CD4-positive, alpha-beta memory T cell (primary cell): ENCODE measurements at regions not wholly inside any gene's neighbourhood (a gene's known extent, or its start where the extent isn't known, plus 50 kb on each side); places are given as distances from the start of the nearest gene placed in this dataset.

Experiments used
- CTCF ChIA-PET: fragments of 350-600 bp; sonication (Branson Sonifier 250); formaldehyde crosslinking; loops from one replicate; lab custom pipeline; 2021; ENCODE audit warnings: inconsistent platforms; ENCODE audit not compliant: partially characterized antibody; lab: Charles Lee
- POLR2A ChIA-PET: fragments of 350-600 bp; sonication (Branson Sonifier 250); formaldehyde crosslinking; loops from one replicate; lab custom pipeline; 2021; ENCODE audit not compliant: partially characterized antibody; lab: Charles Lee
- DNase-seq, 5 donors: peaks; one replicate each; pipeline versions ENCODE4 v3.0.0 to v3.0.0-alpha.2; 2020 to 2022; ENCODE audit warnings: mixed read lengths in 1 of 5
- H3K27ac ChIP-seq: one replicate; pipeline ENCODE4 v1.7.0; 2013; ENCODE audit warnings: low read depth, low read length
- H3K27me3 ChIP-seq: 2 replicates; pipeline ENCODE4 v1.7.0; 2013; ENCODE audit warnings: mild to moderate bottlenecking, low read length, moderate library complexity; ENCODE audit not compliant: insufficient read depth
- H3K36me3 ChIP-seq: 2 replicates; pipeline ENCODE4 v1.7.0; 2013; ENCODE audit warnings: mild to moderate bottlenecking, low read length, moderate library complexity; ENCODE audit not compliant: insufficient read depth
- H3K4me1 ChIP-seq: 2 replicates; pipeline ENCODE4 v1.7.0; 2013; ENCODE audit warnings: mild to moderate bottlenecking, low read length, moderate library complexity; ENCODE audit not compliant: insufficient read depth
- H3K4me3 ChIP-seq, 2 donors: one replicate each; pipeline ENCODE4 v1.7.0; 2013; ENCODE audit warnings: low read length in 2 of 2, mild to moderate bottlenecking in 1 of 2
- H3K9me3 ChIP-seq, 2 donors: one replicate each; pipeline ENCODE4 v1.7.0; 2013; ENCODE audit warnings: low read length in 2 of 2, control low read depth in 1 of 2; ENCODE audit not compliant: control insufficient read depth in 1 of 2
- H3K27ac Mint-ChIP-seq, 7 donors: one replicate each; pipeline ENCODE4 v1.8.0; 2020 to 2021; ENCODE audit warnings: mixed read lengths in 7 of 7, mild to moderate bottlenecking in 6 of 7, inconsistent platforms in 3 of 7, moderate library complexity in 3 of 7
- H3K27me3 Mint-ChIP-seq, 2 donors: one replicate each; pipeline ENCODE4 v1.8.0; 2020 to 2021; ENCODE audit warnings: mixed read lengths in 2 of 2
- H3K36me3 Mint-ChIP-seq, 2 donors: one replicate each; pipeline ENCODE4 v1.8.0; 2020 to 2021; ENCODE audit warnings: mixed read lengths in 2 of 2, inconsistent platforms in 1 of 2, mild to moderate bottlenecking in 1 of 2
- H3K4me1 Mint-ChIP-seq, 4 donors: one replicate each; pipeline ENCODE4 v1.8.0; 2020 to 2021; ENCODE audit warnings: mixed read lengths in 4 of 4, mild to moderate bottlenecking in 1 of 4
- H3K4me3 Mint-ChIP-seq, 8 donors: one replicate each; pipeline ENCODE4 v1.8.0; 2020 to 2021; ENCODE audit warnings: mixed read lengths in 8 of 8, mild to moderate bottlenecking in 7 of 8, moderate library complexity in 6 of 8, inconsistent platforms in 3 of 8
- H3K9me3 Mint-ChIP-seq, 8 donors: one replicate each; pipeline ENCODE4 v1.8.0; 2020 to 2021; ENCODE audit warnings: mixed read lengths in 8 of 8, mild to moderate bottlenecking in 5 of 8, inconsistent platforms in 3 of 8, moderate library complexity in 1 of 8
- intact Hi-C: fragments of 100-400 bp; cut with micrococcal nuclease; formaldehyde crosslinking; loops from one replicate; pipeline ENCODE4 v1.15.1; 2023

- POLR2A ChIA-PET: no interaction called here
- Histone ChIP-seq H3K4me1 (no peaks in the 10 kb centered on the region), H3K27me3 (no peaks in the 10 kb centered on the region), H3K9me3 (no peaks in the 10 kb centered on the region), H3K36me3 (no peaks in the 10 kb centered on the region), H3K4me3 (no peak overlapping the region), H3K27ac (no peak overlapping the region)
- no peaks in the 10 kb centered on the region for H3K4me1 Mint-ChIP-seq
- H3K27me3 Mint-ChIP-seq: no peaks in the 10 kb centered on the region
- no peak overlapping the region for H3K27ac Mint-ChIP-seq
- no peaks in the 10 kb centered on the region for H3K36me3 Mint-ChIP-seq
- DNase-seq: no peak
- intact Hi-C loops: no loop called here
- H3K4me3 Mint-ChIP-seq: no peak overlapping the region
- CTCF ChIA-PET: no interaction called here
- peaks cover 0 to 9% (median 4%) of the 10 kb centered on the region in 8 donors for H3K9me3 Mint-ChIP-seq
Measured at GRCh38 chr1:55981010-55981650, 598.2 kb downstream of the PLPP3 start.

DNA sequence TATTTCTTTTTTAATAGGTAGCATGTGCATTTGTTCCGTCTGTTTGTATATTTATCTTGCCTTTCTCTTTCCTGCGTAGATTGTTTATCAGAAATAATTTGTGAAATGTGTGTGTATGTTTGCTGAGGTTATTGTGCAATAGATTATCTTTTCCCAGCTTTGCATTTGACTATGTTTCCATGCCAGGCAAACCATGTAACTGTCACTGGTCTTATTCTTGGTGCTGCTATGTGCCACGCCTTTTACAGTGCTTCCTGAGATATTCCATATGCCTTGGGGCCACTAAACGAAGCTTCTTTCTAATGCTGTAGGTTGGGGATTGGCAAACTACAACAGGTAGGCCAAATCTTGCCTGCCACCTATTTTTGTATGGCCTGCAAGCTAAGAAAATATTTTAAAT, 598.8 kb downstream of the PLPP3 start:
- Histone ChIP-seq H3K4me3 (no peak overlapping the region), H3K27ac (no peak overlapping the region), H3K9me3 (no peaks in the 10 kb centered on the region), H3K27me3 (no peaks in the 10 kb centered on the region), H3K4me1 (no peaks in the 10 kb centered on the region), H3K36me3 (no peaks in the 10 kb centered on the region)
- Mint-ChIP-seq H3K27me3 (no peaks in the 10 kb centered on the region), H3K4me1 (no peaks in the 10 kb centered on the region), H3K4me3 (no peak overlapping the region), H3K9me3 (peaks cover 0 to 9% (median 4%) of the 10 kb centered on the region in 8 donors), H3K36me3 (no peaks in the 10 kb centered on the region), H3K27ac (no peak overlapping the region)
- intact Hi-C loops: no loop called here
- no peak for DNase-seq
- CTCF ChIA-PET: no interaction called here
- POLR2A ChIA-PET: no interaction called here

GRCh38 chr1:55974714-55975441, 604.5 kb downstream of the PLPP3 start:
- no peaks in the 10 kb centered on the region for H3K36me3 ChIP-seq
- H3K36me3 Mint-ChIP-seq: no peaks in the 10 kb centered on the region
- H3K9me3 Mint-ChIP-seq: peaks cover 2 to 13% (median 4%) of the 10 kb centered on the region in 8 donors
- H3K4me1 ChIP-seq: no peaks in the 10 kb centered on the region
- H3K27me3 Mint-ChIP-seq: no peaks in the 10 kb centered on the region
- intact Hi-C loops: no loop called here
- ChIA-PET CTCF (no interaction called here), POLR2A (no interaction called here)
- no peaks in the 10 kb centered on the region for H3K9me3 ChIP-seq
- no peaks in the 10 kb centered on the region for H3K4me1 Mint-ChIP-seq
- H3K27ac ChIP-seq: no peak overlapping the region
- no peak for DNase-seq
- H3K27ac Mint-ChIP-seq: no peak overlapping the region
- no peaks in the 10 kb centered on the region for H3K27me3 ChIP-seq
- no peak overlapping the region for H3K4me3 ChIP-seq
- H3K4me3 Mint-ChIP-seq: no peak overlapping the region

DNA sequence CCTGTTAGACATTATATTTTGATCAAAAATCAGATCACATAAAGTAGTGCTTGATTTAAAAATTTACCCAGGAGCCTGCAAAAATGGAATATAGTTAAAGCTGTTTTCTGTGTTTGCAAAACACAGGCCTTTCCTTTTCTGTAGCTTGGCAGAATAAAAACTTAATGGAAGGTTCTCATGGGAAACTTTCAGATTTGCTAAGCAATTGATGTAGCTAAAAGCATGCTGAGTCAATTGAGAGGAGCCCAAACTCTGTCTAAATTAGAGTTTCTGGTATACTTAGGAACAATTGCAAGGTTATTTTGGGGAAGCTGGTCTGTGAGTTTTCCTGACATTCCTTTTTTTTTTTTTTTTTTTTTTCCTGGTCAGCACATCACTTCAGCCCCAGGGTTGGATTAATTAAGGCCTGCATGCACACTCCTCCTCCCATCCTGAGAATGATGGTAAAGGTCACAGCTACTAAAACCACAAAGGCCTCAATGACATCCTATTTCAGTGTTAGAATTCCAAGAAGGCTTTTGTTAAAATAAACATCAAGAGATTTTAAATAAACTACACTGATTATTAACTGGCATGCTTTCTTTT, 608.7 kb downstream of the PLPP3 start:
- Mint-ChIP-seq H3K27me3 (peaks cover 0 to 2% of the 10 kb centered on the region in 2 donors), H3K9me3 (peaks cover 0 to 7% (median 4%) of the 10 kb centered on the region in 8 donors), H3K4me1 (no peaks in the 10 kb centered on the region), H3K4me3 (no peak overlapping the region), H3K36me3 (no peaks in the 10 kb centered on the region), H3K27ac (no peak overlapping the region)
- Histone ChIP-seq H3K27me3 (no peaks in the 10 kb centered on the region), H3K27ac (no peak overlapping the region), H3K36me3 (no peaks in the 10 kb centered on the region), H3K9me3 (no peaks in the 10 kb centered on the region), H3K4me1 (no peaks in the 10 kb centered on the region), H3K4me3 (no peak overlapping the region)
- DNase-seq: no peak
- intact Hi-C loops: no loop called here
- POLR2A ChIA-PET: no interaction called here
- CTCF ChIA-PET: no interaction called here

DNA sequence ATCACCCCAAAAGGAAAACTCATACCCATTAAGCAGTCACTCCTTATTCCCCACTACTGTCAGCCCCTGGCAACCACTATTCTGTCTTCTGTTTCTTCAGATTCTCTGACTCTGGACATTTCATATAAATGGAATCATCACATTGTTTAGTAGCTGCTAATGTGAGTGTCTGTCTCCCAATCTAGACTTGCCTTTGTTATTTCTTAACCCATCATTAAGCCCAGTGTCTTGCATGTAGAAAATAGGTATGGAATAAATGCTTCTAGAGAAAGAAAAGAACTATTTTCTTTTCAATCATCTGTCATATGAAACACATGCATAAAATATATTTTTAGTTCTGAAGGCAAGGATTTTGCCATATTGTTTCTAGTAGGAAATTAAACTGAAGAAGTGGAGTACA, 610.0 kb downstream of the PLPP3 start:
- Mint-ChIP-seq H3K27ac (no peak overlapping the region), H3K36me3 (no peaks in the 10 kb centered on the region), H3K4me1 (no peaks in the 10 kb centered on the region), H3K27me3 (peaks cover 0 to 2% of the 10 kb centered on the region in 2 donors), H3K9me3 (peaks cover 0 to 5% (median 3%) of the 10 kb centered on the region in 8 donors), H3K4me3 (no peak overlapping the region)
- Histone ChIP-seq H3K4me3 (no peak overlapping the region), H3K27me3 (no peaks in the 10 kb centered on the region), H3K36me3 (no peaks in the 10 kb centered on the region), H3K9me3 (no peaks in the 10 kb centered on the region), H3K4me1 (no peaks in the 10 kb centered on the region), H3K27ac (no peak overlapping the region)
- POLR2A ChIA-PET: no interaction called here
- no peak for DNase-seq
- CTCF ChIA-PET: no interaction called here
- intact Hi-C loops: no loop called here

DNA sequence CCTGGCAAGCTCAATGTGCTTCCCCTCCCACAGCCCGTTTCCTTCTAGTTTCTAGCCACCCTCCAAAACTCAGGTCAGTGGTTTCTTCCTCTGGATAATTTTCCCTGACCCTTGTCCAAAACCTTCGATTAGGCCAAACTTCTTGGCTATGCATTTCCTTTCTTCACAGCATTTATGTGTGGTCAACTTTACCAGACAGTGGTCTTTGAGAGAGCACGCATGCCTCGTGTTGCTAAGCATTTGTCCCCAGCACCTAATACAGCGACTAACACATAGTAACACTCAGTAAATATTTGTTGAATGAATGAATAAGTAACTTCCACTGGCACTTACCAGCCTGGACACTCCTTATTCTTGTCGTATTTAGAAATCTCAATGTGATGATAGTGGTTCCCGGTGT, 610.7 kb downstream of the PLPP3 start:
- Mint-ChIP-seq H3K4me3 (no peak overlapping the region), H3K27me3 (peaks cover 0 to 2% of the 10 kb centered on the region in 2 donors), H3K36me3 (no peaks in the 10 kb centered on the region), H3K4me1 (no peaks in the 10 kb centered on the region), H3K9me3 (peaks cover 0 to 4% (median 2%) of the 10 kb centered on the region in 8 donors), H3K27ac (no peak overlapping the region)
- Histone ChIP-seq H3K4me1 (no peaks in the 10 kb centered on the region), H3K27ac (no peak overlapping the region), H3K4me3 (no peak overlapping the region), H3K27me3 (no peaks in the 10 kb centered on the region), H3K36me3 (no peaks in the 10 kb centered on the region), H3K9me3 (no peaks in the 10 kb centered on the region)
- intact Hi-C loops: no loop called here
- CTCF ChIA-PET: no interaction called here
- no peak for DNase-seq
- POLR2A ChIA-PET: no interaction called here

DNA sequence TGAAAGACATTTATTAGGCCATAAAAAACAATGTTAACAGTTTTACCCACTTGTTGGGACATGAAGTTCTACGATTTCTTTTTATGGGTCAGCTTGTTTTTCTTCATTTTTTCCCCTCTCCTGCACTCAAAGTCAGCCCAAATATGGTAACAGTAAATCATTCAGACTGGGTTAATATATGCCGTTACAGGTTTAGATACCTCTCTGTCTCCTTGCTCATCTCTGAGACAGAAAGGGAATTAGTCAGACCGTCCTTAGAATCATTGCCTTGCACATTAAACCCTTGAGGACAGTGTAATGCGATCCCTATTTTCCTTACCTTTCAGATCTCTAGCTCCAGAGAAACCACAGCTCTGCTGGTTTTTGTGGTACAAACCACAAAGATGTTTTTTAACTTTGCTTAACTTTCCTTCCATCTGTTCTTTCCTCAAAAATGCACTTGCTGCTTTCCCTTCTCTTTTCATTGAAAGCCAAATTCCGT, 613.3 kb downstream of the PLPP3 start:
- H3K4me3 Mint-ChIP-seq: no peak overlapping the region
- no peaks in the 10 kb centered on the region for H3K36me3 Mint-ChIP-seq
- peaks cover 0 to 4% (median 0%) of the 10 kb centered on the region in 8 donors for H3K9me3 Mint-ChIP-seq
- H3K4me3 ChIP-seq: no peak overlapping the region
- ChIA-PET POLR2A (no interaction called here), CTCF (no interaction called here)
- no peaks in the 10 kb centered on the region for H3K36me3 ChIP-seq
- intact Hi-C loops: no loop called here
- H3K27me3 Mint-ChIP-seq: peaks cover 1 to 4% of the 10 kb centered on the region in 2 donors
- H3K9me3 ChIP-seq: no peaks in the 10 kb centered on the region
- H3K27me3 ChIP-seq: no peaks in the 10 kb centered on the region
- H3K27ac ChIP-seq: no peak overlapping the region
- no peaks in the 10 kb centered on the region for H3K4me1 Mint-ChIP-seq
- DNase-seq: no peak
- H3K4me1 ChIP-seq: no peaks in the 10 kb centered on the region
- no peak overlapping the region for H3K27ac Mint-ChIP-seq
